NOMO-1 treated with DMSO at 0.1 percent for 48 hours (cell line): ENCODE measurements at regions not wholly inside any gene's neighbourhood (a gene's known extent, or its start where the extent isn't known, plus 50 kb on each side); places are given as distances from the start of the nearest gene placed in this dataset.
A peak's percentile ranks its signal among the peaks of the same experiment; 100 is the strongest.
"Not testable (repeated sequence)": the region's sequence is repeated elsewhere in the genome, so short reads cannot be mapped to it uniquely, and the experiment has no call there.

Source experiments
- DNase-seq: peaks from one replicate; lab custom pipeline; 2025; ENCODE audit not compliant: unreplicated experiment; lab: John Stamatoyannopoulos, UW

GRCh38 chr2:221999717-222000116 lies 299.1 kb downstream of the PAX3 start:
- DNase-seq, result no peak

- peak; percentile 0 for DNase-seq
These were observed 299.6 kb downstream of the PAX3 start for GRCh38 chr2:221999166-221999565.

DNA sequence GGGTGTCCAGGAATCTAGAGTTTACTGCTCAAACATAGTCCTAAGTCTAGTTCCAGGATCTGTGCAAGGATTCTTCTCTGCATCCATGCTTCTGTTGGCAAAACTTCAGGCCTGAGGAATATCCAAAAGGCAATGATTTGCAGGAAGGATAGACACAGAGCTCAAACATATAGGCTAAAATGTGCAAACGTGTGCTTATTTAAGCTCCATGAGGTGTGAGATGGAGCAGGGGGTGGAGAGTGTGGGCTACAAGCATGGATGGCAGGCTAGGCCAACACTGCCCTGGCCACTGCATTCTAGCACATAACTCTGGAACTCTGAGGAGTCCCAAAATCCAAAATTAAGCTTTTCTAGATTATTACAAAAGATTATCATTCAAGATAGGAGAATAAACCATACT lies 301.1 kb downstream of the PAX3 start:
- no peak for DNase-seq

DNA sequence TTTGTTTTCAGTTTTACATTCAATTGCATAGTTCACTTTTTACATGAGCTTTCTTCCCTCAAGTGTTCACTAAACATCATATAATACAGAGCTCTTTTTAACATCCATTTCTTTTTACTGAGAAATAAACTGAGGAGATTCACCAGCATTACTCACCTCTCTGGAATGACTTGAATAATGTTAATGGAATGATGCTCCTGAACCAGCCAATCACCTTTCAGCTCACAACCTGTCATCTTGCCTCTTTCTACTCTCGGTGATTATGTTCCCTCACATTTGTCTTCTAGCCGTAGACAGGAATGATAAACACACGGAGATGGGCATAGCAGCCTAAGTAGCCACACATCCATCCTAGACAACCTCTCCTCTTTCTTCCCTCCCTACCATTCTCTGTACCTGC lies 301.7 kb downstream of the PAX3 start:
- DNase-seq, result no peak

DNA sequence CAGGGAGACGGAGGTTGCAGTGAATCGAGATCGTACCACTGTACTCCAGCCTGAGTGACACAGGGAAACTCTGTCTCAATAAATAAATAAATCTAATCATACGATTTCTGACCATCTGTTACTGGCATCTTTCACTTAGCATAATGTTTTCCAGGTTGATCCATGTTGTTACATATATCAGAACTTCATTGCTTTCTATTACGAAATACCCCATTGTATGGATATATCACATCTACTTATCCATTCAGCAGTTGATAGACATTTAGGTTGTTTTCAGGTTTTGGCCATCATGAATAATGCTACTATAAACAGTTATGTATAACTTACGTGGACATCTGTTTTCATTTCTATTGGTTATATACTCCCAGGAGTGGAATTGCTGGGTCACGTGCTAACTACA lies 303.9 kb downstream of the PAX3 start:
- DNase-seq, result no peak

DNA sequence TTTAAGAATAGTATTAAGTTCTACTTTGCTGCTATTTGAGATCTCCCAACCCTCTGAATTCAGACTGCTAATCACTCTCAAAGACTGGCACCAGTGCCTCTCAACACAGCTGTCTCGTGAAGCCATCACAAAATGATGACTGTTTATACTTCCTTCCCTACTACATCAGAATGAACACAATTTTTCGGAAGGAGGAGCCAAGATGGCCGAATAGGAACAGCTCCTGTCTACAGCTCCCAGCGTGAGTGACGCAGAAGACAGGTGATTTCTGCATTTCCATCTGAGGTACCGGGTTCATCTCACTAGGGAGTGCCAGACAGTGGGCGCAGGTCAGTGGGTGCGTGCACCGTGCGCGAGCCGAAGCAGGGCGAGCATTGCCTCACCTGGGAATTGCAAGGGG lies 314.4 kb downstream of the PAX3 start:
- not testable (repeated sequence) for DNase-seq

DNA sequence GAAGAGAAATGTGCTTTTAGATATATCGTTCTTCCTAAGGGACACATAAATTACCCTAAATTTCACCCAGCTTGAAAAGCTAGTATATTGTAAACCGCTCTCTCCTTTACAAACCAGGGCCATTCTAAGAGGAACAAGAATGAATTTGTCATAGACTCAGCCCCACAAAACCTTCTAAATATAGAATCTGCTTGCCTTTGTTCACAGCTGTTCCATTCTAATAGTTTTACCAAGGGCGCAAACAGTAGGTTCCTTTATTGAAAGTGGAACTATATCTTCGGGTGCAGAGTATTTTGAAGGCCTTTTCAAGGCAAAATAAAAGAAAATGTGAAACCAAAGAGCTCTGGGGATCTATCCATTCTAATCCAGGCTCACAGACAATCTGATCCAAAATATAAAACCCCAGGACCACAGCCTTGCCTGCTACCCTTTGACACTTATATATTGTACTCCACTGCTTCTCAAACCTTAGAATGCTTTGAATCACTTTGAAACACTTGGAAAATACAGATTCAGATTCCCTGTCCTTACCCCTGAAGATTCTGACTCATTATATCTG lies 316.8 kb downstream of the PAX3 start:
- peak; percentile 71 for DNase-seq

- peak; percentile 20 for DNase-seq
These were observed 323.6 kb downstream of the PAX3 start for GRCh38 chr2:221975151-221975550.

GRCh38 chr2:221973902-221974301 lies 324.9 kb downstream of the PAX3 start:
- no peak for DNase-seq

GRCh38 chr2:221973502-221973901 lies 325.3 kb downstream of the PAX3 start:
- DNase-seq, result no peak

- DNase-seq, result no peak
These were observed 325.9 kb downstream of the PAX3 start for GRCh38 chr2:221972813-221973478.

GRCh38 chr2:221970389-221970788 lies 328.4 kb downstream of the PAX3 start:
- DNase-seq, result no peak

DNA sequence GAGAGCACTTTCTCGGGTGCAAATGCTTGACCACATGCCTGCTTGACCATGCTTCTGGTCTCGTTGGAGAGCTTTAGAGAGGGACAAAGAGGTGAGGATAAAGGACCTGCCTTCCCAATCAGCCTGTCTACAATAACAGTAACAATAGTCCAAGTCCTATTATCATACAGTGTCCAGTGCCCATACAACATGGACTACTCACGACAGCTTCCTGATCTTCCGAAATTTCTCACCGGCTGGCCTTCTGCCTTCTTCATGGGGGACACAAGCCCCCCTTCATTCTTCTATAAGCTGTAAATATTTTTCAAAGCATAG lies 329.0 kb downstream of the PAX3 start:
- DNase-seq, result no peak

- DNase-seq, result peak; percentile 37
These were observed 329.5 kb downstream of the PAX3 start for GRCh38 chr2:221969087-221969829.

DNA sequence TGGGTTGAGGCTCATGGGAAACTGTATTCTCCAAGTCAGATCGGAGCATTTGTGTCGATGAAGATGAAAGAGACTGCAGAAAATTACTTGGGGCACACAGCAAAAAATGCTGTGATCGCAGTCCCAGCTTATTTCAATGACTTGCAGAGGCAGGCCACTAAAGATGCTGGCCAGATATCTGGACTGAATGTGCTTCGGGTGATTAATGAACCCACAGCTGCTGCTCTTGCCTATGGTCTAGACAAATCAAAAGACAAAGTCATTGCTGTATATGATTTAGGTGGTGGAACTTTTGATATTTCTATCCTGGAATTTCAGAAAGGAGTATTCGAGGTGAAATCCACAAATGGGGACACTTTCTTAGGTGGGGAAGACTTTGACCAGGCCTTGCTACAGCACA lies 336.6 kb downstream of the PAX3 start:
- DNase-seq, result no peak

DNA sequence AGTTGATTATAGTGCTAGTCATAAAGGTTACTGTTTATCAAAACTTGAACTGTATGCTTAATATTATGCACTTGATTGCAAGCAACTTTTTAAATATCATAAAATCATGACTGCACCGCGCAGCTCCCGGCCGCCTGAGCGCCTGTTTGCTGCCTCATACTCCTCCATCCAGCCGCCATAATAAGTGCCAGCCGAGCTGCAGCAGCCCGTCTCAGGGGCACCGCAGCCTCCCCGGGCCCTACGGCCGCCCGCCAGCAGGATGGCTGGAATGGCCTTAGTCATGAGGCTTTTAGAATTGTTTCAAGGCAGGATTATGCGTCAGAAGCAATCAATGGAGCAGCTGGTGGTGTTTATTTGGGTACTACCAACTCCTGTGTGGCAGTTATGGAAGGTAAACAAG lies 337.2 kb downstream of the PAX3 start:
- DNase-seq, result no peak

DNA sequence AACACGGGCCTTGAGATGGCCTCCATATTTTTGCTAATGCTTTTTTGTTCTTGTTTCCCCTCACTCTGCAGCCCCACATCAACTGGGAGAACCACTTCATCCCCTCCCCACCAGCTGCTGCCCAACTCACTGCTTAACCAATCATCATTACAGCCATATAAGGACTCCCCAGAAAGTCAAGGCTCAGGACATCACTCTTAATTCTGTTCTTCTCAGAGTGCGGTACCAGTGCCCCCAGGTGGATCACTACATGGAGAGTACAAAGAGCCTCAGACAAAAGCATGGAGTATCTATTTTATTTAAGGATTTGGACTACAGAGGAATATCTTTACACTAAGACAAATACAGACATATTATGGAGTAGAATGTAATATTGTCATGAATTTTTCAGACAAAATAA lies 340.6 kb downstream of the PAX3 start:
- DNase-seq, result no peak

GRCh38 chr2:221948076-221948475 lies 350.7 kb downstream of the PAX3 start:
- no peak for DNase-seq

GRCh38 chr2:221944452-221944851 lies 354.3 kb downstream of the PAX3 start:
- not testable (repeated sequence) for DNase-seq

- no peak for DNase-seq
These were observed 355.6 kb downstream of the PAX3 start for GRCh38 chr2:221943076-221943810.

GRCh38 chr2:221931251-221931991 lies 359.3 kb upstream of the EPHA4 start:
- no peak for DNase-seq
